ENCODE measurements at regions not wholly inside any gene's neighbourhood (a gene's known extent, or its start where the extent isn't known, plus 50 kb on each side); places are given as distances from the start of the nearest gene placed in this dataset.

- TF ChIP-seq CTCF (IDR thresholded peaks at IDR 0.05; ENCODE audit: poor library complexity, severe bottlenecking), result no peak
- TF ChIP-seq EZH2 (IDR thresholded peaks at IDR 0.05; ENCODE audit: borderline replicate concordance, insufficient read depth, low read length, poor library complexity, severe bottlenecking), result no peak
- TF ChIP-seq EP300 (conservative IDR thresholded peaks at IDR 0.05; ENCODE audit: poor library complexity, severe bottlenecking), result no peak
- TF ChIP-seq REST (IDR thresholded peaks at IDR 0.05; ENCODE audit: borderline replicate concordance), result peak; percentile 56
- no peak for TF ChIP-seq RAD21 (conservative IDR thresholded peaks at IDR 0.05)
- peak; percentile 93 for TF ChIP-seq POLR2AphosphoS5 (IDR thresholded peaks at IDR 0.05)
- no peak for TF ChIP-seq MXI1 (conservative IDR thresholded peaks at IDR 0.05; ENCODE audit: poor library complexity, severe bottlenecking)
Observed at GRCh38 chr14:97692084-97692483, 894.9 kb downstream of the VRK1 start.

All from neural cell (in vitro differentiated cells).